ENCODE measurements at regions not wholly inside any gene's neighbourhood (a gene's known extent, or its start where the extent isn't known, plus 50 kb on each side); places are given as distances from the start of the nearest gene placed in this dataset.

DNA sequence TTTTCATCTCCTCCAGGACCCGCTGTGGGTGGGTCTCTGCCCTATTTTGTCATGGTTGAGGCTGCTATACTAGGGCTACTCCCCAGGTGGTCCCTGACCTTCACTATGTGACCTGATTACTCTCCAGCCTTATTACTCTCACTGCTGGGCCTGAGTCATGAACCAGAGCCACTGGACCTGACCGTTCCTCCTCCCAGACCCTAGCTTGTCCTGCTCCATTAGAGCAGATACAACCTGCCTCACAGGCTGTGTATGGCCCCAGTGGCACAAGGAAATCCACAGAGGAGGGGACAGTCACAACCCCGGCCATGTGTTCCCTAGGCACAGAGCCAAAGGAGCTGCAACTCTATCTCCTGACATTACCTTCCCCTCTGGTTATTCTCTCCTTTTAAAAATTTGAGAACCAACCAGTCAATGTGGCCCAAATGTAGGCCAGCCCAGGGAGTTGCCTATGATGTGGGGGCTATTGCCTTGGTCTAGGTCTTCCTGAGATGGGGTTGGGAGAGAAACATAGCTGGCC, 96.0 kb upstream of the FSTL4 start:
- DNase-seq = no peak

DNA sequence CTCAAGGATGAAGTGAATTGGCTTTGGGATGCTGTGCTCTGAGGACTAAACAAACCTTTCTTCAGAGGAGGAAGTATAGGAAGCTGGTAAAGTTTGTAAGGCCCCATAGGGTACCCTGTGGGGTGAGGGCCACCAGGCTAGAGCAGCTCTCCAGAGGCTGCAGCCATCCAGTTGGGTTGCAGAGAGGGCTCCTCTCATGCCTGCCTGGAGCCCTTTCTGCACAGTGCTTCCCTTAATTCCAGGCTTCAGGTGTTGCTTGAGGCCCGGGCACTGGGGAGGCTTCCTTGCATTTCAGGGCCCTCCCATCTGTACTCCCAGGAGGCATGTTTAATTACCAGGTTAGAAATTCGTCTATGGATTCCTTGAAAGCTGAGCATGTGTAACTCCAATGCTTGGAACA, 95.3 kb upstream of the FSTL4 start:
- no peak for DNase-seq

GRCh38 chr5:133706506-133707430, 94.4 kb upstream of the FSTL4 start:
- DNase-seq = no peak

DNA sequence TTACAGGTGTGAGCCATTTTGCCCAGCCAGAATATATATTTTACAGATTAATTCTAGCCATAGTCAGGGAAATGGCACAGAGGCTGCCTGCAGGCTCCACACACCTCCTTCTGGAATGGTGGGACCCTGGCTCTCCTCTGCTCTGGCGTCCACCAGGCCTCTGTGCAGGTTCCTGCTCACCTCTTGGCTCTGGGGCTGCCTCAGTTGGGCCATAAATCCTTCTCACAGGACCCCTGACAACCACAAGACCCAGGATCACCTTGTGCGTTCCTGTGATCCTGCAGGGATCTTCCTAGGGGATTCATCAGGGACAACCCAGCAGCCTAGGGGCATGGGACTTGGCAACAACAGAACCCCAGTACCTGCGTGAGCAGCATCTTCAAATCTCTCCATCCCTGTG, 93.0 kb upstream of the FSTL4 start:
- no peak for DNase-seq

GRCh38 chr5:133704411-133704810, 92.1 kb upstream of the FSTL4 start:
- no peak for DNase-seq

- DNase-seq = no peak
These were observed 91.6 kb upstream of the FSTL4 start for GRCh38 chr5:133703935-133704334.

DNA sequence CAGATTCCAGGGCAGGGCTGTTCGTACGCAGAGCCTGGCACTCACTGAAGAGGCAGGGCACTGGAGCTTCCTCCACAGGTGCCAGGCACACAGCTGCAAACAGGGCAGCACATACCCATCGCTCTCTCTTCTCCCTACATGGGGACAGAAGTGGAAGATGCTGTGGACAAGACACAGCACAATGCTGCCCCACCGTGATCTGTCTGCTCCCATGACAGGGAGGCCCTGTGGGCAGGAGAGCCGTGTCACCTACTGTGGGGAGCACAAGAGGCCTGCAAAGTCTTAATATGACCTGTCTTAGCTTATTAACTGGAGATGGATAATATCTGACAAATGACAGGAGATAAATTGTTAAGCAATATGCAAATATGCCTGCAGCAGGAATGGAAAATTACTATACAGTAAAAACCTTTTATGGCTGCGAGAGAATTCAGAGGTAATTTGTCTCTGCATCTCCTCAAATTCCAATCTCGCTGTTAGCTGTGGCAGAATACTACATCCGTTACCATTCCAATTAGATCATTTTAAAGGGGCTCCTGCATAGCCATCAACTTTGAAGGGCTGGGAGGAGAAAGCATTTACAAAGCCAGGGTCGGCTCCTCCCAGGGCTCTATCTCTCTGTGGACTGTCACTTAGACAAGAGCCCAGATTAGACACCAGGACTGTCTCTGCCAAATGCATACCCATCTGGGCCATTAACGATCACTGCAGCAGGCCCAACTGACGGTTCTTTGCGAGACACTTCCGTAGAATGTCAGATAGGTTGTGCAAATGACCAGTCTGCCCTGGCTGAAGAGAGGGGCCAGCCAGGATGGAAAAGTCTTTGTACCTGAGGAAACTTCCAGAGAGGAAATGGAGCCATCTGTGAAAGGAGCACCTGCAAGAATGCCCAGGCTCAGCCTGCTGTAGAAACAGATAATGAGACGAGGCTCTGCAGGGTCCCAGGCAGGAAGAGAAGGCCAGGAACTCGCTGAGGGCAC, 90.7 kb upstream of the FSTL4 start:
- no peak for DNase-seq

DNA sequence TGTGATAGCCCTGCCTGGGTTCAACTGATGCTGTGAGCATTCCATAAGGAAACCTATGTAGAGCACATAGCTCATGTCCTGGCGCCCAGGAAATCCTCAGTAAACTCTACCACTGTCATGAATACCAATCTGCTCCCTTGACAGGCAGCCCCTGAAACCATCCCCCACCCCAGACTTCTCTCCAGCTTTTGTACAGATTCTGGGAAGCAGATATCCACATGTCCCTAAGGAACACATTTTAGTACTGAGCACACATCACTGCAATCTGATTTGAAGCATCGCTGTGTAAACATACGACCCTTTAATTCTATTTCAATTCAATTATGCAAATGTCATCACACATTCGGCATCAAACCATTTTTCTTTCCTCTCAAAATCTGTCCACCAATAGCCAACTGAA, 89.5 kb upstream of the FSTL4 start:
- DNase-seq = no peak

DNA sequence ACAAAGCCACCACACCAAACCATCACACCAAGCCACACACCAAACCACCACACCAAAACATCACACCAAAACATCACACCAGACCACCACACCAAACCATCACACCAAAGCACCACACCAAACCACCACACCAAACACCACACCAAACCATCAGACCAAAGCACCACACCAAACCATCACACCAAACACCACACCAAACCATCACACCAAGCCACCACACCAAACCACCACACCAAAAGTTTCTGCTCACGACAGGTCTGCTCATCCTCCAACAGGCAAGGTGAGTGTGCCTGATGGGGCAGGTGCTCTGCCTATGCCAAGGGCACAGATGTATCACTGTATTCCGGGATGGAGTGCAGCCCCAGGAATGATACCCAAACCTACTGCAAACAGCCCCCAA, 87.9 kb upstream of the FSTL4 start:
- no peak for DNase-seq

DNA sequence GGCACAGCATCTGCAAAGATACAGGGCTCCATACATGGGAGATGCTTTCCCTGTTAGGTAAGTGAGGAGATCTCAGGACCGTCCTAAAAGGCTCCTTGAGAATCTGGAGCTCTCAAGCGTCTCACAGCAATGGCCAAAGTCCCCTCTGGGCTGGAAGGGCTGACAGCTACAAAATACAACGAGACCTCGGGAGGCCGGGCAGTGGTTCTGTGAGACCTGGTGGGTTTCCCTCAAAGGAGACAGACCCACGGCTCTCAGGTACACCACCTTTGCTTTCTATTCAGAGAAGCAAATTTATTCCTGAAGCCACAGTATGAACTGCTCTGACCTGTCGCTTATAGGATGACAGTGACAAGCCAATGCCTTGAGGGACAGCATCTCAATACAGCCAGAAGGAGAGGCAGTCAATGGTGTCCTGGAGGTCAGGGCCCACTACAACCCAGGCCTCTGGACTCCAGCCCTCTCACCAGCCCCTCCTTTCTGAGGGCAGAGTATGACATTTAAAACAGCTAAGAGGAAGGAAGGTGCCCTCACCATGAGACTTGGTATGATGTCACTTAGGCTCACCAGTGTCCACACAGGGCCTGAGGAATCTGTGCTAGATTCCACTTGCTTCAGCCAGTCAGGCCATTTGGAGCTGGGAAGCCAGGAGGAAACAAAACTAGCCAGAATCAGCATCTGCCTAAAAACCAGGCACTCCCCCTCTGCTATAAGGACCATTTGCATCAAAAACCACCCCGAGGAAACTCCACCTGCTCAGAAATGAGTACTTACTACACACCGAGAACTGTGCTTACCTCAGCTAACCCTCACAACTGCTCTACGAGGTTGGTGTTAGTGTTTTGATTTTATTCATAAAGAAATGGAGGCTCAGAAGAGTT, 86.5 kb upstream of the FSTL4 start:
- no peak for DNase-seq

DNA sequence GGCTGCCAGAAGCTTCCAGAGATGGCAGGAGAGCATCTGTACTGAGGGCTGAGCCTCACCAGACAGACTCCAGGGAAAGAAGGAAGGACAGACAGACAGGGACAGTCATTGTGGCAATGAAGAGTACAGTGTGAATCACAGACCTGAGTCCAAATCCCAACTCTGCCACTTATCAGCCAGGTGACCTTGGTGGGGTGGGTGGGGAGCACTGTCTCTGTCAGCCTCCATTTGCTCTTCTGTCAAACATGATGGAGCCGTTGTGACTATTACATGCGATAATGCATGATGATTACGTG, 85.9 kb upstream of the FSTL4 start:
- DNase-seq = no peak

GRCh38 chr5:133697536-133698258, 85.4 kb upstream of the FSTL4 start:
- DNase-seq = no peak

- DNase-seq = no peak
These were observed 84.6 kb upstream of the FSTL4 start for GRCh38 chr5:133696782-133697507.

DNA sequence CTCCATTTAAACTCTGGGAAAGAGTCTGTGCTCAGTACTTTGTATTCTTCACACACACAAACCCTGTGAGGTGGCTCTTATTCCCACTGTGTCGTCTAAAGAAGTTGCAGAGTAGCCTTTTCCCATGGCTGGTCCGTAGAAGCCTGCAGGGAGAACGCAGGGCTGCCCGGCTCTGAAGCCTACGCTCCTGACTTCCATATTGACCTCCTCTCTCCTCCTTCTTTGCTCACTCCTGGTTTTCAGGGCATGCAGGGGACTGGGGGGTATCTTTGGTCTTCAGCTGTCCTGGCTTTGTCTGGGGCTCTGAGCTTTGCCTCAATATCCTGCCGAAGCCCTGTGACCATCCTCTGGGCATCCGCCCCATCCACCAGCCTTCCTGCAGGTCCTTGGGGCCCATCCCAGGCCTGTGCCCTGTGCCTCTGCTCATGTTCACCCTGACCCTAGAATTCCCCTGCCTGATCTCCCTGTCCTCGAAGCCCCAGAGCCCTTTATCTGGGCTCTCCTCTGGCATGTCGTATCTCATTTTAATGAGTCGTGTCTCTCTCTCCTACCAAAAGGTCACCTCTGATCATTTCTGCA, 83.8 kb upstream of the FSTL4 start:
- no peak for DNase-seq

DNA sequence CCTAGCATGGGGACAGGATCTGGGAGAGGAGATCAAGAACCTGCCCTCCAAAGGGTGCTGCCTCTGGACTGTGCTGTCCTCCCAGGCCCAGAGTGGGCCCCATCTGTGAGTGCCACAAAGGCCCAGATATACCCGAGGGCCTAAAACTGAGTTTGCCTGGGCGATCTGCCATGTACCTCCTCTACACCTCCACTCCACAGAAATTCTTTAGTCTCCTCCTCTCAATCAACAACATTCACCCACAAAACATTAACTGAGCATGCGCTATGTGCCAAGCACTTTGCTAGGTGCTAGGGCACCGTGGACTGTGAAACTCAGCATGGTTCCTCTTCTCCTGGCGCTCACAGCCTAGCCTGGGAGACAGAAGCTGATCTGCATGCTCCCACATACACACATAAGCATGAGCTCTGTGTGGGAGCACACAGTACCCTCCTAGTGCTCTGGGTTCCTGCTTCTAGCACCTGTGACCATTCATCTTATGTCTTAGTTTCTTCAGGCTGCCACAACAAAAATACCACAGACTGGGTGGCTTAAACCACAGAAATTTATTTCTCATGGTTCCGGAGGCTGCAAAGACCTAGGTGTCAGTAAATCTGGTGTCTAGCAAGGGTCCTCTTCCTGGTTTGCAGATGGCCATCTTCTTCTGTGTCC, 82.0 kb upstream of the FSTL4 start:
- DNase-seq = no peak

DNA sequence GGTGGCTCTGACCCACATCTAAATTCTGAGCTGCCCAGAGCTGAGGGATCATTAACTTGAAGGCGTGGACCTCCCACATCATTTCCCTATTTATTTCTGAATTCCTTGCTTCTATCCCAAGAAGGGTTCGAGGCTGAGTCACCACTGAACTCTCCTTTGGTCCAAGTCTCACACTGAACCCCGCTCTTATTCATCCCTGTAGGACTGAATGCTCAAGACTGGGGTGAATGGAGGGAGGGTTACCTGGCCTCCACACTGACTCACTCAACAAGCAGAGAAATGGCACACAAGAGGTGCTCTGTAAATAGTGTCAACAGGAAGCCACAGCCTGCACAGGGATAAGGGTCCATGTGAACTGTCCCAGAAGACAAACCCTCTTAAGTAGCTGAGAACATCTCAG, 79.1 kb upstream of the FSTL4 start:
- DNase-seq = no peak

DNA sequence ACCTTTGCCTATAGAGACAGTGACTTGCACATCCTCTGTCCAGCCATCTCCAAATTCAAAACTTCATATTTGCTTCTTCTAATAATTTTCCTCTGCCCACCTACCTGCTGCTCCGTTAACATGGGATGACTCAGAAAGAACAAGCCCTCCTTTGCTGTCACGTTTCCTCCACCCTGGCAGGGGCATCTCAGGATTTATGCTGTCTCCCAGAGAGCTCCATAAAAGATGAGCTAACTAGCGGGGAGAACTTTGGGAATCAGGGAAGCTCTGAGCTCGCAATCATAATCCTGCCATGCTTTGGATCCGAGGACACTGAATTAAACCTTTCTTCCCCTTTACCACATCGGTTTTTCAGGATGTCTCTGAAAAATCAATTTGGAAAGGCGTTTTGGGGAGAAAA, 78.4 kb upstream of the FSTL4 start:
- no peak for DNase-seq

DNA sequence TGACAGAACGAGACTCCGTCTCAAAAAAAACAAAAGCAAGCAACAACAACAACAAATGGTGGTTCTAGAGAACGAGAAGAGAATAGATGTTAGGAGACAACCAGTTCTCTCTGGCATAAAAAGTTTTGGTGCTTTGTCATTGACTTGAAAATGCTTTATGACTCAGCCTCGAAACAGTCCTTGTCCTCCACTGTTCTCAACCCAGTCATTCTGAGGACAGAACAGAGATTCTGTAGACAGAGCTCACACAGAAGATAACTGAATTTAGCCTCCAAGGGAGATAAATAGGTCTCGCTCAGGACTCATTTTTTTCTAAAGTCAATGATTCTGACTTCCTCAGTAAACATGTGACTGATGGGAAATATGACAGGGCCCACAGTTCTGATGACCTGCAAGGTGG, 76.0 kb upstream of the FSTL4 start:
- DNase-seq = no peak
